GM21381 (cell line): ENCODE measurements at regions not wholly inside any gene's neighbourhood (a gene's known extent, or its start where the extent isn't known, plus 50 kb on each side); places are given as distances from the start of the nearest gene placed in this dataset.
A peak's percentile ranks its signal among the peaks of the same experiment; 100 is the strongest.

ENCODE experiments used
- ATAC-seq: cut with Tn5 transposase; IDR thresholded peaks from one replicate; pipeline ENCODE4 v1.9.1; 2021; ENCODE audit warnings: mild to moderate bottlenecking, moderate library complexity; ENCODE audit not compliant: unreplicated experiment

- ATAC-seq, result no peak
Measured at GRCh38 chr4:185921583-185922555, 109.9 kb upstream of the SORBS2 start.

- no peak for ATAC-seq
Measured at GRCh38 chr4:185924458-185925044, 112.6 kb upstream of the SORBS2 start.

GRCh38 chr4:185925910-185926360 is 113.9 kb upstream of the SORBS2 start:
- ATAC-seq, result no peak

GRCh38 chr4:185931375-185931774 is 119.4 kb upstream of the SORBS2 start:
- ATAC-seq, result no peak

- ATAC-seq, result no peak
Measured at GRCh38 chr4:185931986-185932385, 120.0 kb upstream of the SORBS2 start.

GRCh38 chr4:185932491-185932890 is 120.5 kb upstream of the SORBS2 start:
- ATAC-seq, result no peak

- no peak for ATAC-seq
Measured at GRCh38 chr4:185933078-185933581, 121.1 kb upstream of the SORBS2 start.

- ATAC-seq, result no peak
Measured at GRCh38 chr4:185936650-185937376, 124.8 kb upstream of the SORBS2 start.

- ATAC-seq, result no peak
Measured at GRCh38 chr4:185938654-185939053, 126.7 kb upstream of the SORBS2 start.

- no peak for ATAC-seq
Measured at GRCh38 chr4:185941461-185941860, 127.5 kb upstream of the TLR3 start.

- no peak for ATAC-seq
Measured at GRCh38 chr4:185945252-185945651, 123.7 kb upstream of the TLR3 start.

GRCh38 chr4:185945906-185946305 is 123.0 kb upstream of the TLR3 start:
- peak; percentile 85 for ATAC-seq

GRCh38 chr4:185950891-185951290 is 118.1 kb upstream of the TLR3 start:
- ATAC-seq, result no peak

- ATAC-seq, result no peak
Measured at GRCh38 chr4:185955151-185955770, 113.7 kb upstream of the TLR3 start.

- no peak for ATAC-seq
Measured at GRCh38 chr4:185955826-185956543, 113.0 kb upstream of the TLR3 start.

- ATAC-seq, result no peak
Measured at GRCh38 chr4:185956544-185956940, 112.4 kb upstream of the TLR3 start.

GRCh38 chr4:185958094-185958747 is 110.7 kb upstream of the TLR3 start:
- ATAC-seq, result no peak

GRCh38 chr4:185965426-185966384 is 103.3 kb upstream of the TLR3 start:
- ATAC-seq, result peak; percentile 65
